ENCODE measurements at regions not wholly inside any gene's neighbourhood (a gene's known extent, or its start where the extent isn't known, plus 50 kb on each side); places are given as distances from the start of the nearest gene placed in this dataset.

DNA sequence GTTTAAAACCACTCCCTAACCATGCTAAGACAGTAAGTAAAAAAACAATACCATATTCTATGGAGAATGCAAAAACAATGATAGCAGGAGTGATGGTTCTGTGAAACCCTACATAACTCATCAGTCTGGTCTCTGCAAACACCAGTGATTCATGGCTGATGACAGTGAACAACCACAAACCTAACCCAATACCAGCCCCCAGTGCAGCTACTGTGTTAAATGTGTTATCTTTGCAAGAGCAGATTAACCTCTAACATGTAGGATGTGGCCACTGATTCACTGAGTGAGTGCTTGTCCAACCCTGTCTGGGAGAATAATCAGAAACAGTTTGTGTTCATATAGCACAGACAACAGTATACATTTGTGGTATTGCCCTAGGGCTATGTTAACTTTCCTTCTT is 100.2 kb upstream of the COG2 start:
- DNase-seq, result no peak
- Histone ChIP-seq H3K4me1 (no peaks in the 10 kb centered on the region), H3K9me3 (no peaks in the 10 kb centered on the region), H3K27ac (no peak overlapping the region), H3K4me3 (no peak overlapping the region), H3K36me3 (no peaks in the 10 kb centered on the region), H3K27me3 (replicated peaks in 1 of 7) (no peaks in the 10 kb centered on the region)
- intact Hi-C loops (cut with DNase I; ENCODE audit: low total_unique reads), result no loop called here
- TF ChIP-seq, protein P1, sequence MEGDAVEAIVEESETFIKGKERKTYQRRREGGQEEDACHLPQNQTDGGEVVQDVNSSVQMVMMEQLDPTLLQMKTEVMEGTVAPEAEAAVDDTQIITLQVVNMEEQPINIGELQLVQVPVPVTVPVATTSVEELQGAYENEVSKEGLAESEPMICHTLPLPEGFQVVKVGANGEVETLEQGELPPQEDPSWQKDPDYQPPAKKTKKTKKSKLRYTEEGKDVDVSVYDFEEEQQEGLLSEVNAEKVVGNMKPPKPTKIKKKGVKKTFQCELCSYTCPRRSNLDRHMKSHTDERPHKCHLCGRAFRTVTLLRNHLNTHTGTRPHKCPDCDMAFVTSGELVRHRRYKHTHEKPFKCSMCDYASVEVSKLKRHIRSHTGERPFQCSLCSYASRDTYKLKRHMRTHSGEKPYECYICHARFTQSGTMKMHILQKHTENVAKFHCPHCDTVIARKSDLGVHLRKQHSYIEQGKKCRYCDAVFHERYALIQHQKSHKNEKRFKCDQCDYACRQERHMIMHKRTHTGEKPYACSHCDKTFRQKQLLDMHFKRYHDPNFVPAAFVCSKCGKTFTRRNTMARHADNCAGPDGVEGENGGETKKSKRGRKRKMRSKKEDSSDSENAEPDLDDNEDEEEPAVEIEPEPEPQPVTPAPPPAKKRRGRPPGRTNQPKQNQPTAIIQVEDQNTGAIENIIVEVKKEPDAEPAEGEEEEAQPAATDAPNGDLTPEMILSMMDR (IDR thresholded peaks at IDR 0.05 in 8 of 11, conservative IDR thresholded peaks at IDR 0.05 in 3 of 11), result no peak
- TF ChIP-seq POLR2A (IDR thresholded peaks at IDR 0.05) (no peak), POLR2AphosphoS5 (IDR thresholded peaks at IDR 0.05) (no peak)

DNA sequence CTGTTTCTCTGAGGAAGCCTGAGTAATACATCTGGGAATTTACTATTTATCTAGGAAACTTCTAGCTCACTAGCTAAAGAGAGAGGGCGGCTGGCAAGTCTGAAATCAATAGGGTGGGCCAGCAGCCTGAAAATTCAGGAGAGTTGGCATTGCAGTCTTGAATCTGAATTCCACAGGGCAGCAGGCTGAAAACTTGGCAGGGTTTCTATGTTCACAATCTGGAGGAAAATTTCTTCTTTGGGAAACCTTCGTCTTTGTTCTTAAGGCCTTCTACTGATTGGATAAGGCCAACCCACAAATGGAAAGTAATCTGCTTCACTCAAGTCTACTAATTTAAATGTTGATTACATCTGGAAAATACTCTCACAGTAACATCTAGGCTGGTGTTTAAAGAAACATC is 101.0 kb upstream of the COG2 start:
- TF ChIP-seq POLR2AphosphoS5 (IDR thresholded peaks at IDR 0.05) (no peak), POLR2A (IDR thresholded peaks at IDR 0.05) (no peak)
- TF ChIP-seq, protein P1 (IDR thresholded peaks at IDR 0.05 in 8 of 11, conservative IDR thresholded peaks at IDR 0.05 in 3 of 11), result no peak

DNA sequence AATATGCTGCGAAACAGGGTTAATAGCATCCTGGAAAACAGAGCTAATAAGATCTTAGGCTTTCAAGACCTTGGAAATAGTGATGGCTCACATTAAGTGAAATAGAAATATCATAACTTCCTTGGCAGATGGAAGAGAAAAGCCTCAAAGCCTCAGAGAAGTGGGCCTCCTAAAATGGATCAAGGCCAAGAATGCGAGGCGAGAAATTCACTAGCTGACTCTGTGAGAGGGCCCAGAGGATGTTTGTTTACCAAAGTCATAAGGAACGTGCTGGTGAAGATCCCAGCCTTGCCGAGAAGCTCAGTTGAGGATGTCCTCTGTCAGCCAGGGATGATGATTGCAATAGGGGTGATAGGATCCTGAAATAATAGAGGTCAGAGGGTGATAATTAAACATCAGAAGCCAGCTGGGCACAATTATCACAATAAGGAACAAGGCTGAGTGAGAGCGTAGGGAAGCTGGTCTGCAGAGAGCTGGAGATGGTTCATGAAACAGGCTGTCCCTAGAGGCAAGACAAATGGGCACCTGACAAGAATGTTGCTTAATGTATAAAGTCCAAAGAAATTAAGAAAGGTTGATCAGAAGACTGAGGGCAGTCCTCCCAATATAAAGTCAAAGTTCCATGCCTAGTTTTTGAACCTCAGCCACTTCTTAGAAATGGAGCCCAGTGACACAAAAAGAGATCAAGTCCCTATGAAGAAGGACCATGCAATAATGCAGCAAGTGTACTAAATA is 101.7 kb upstream of the COG2 start:
- WGBS, 5 donors, result 67 to 80% (median 75%) methylated on average over 6 of the region's 6 CpGs
- Histone ChIP-seq H3K27ac (no peak overlapping the region), H3K4me1 (no peaks in the 10 kb centered on the region), H3K36me3 (no peaks in the 10 kb centered on the region), H3K9me3 (peaks cover 0 to 2% (median 0%) of the 10 kb centered on the region in 8 donors), H3K4me3 (no peak overlapping the region), H3K27me3 (replicated peaks in 1 of 7) (no peaks in the 10 kb centered on the region)
- intact Hi-C loops (cut with DNase I; ENCODE audit: low total_unique reads), result no loop called here
- no peak for DNase-seq
- TF ChIP-seq, protein P1 (IDR thresholded peaks at IDR 0.05 in 8 of 11, conservative IDR thresholded peaks at IDR 0.05 in 3 of 11), result no peak
- no peak for TF ChIP-seq POLR2A (IDR thresholded peaks at IDR 0.05)
- no peak for TF ChIP-seq POLR2AphosphoS5 (IDR thresholded peaks at IDR 0.05)

More for the DNA sequence above, 101.0 kb upstream of the COG2 start:
- Histone ChIP-seq H3K27me3 (replicated peaks in 1 of 7) (no peaks in the 10 kb centered on the region), H3K9me3 (no peaks in the 10 kb centered on the region), H3K36me3 (no peaks in the 10 kb centered on the region), H3K4me1 (no peaks in the 10 kb centered on the region), H3K4me3 (no peak overlapping the region), H3K27ac (no peak overlapping the region)
- WGBS, 5 donors, result 88 to 95% (median 93%) methylated on average over 2 of the region's 2 CpGs
- intact Hi-C loops (cut with DNase I; ENCODE audit: low total_unique reads), result no loop called here
- DNase-seq, result no peak

DNA sequence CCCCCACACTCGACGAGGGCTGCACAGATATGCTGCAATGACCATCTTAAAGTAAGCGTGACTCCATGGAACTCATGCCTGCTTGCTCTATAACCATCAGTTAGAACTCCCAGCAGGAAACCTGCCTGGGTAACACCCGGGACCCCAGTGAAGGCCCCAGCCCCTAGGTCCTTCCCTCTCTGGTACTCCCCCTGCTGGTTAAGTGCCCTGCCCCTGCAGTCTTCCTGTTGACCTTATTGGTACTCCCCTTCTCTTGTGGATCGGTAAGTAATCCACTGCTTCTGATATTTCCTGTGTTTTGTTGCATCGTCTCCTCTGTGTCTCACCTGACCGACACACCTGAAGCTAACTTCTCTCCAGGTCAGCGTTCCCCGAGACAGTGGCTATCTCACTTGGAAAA is 104.8 kb upstream of the COG2 start:
- no peak for DNase-seq
- intact Hi-C loops (cut with DNase I; ENCODE audit: low total_unique reads), result no loop called here
- no peaks in the 10 kb centered on the region for H3K36me3 ChIP-seq
- no peak overlapping the region for H3K4me3 ChIP-seq
- TF ChIP-seq POLR2AphosphoS5 (IDR thresholded peaks at IDR 0.05), result no peak
- peaks cover 0 to 34% (median 21%) of the 10 kb centered on the region in 8 donors for H3K9me3 ChIP-seq
- H3K27me3 ChIP-seq (replicated peaks in 1 of 7), result no peaks in the 10 kb centered on the region
- H3K4me1 ChIP-seq, result no peaks in the 10 kb centered on the region
- H3K27ac ChIP-seq, result no peak overlapping the region
- 61 to 68% (median 65%) methylated on average over 9 of the region's 9 CpGs for WGBS, 5 donors

Measured in spleen (tissue), 11 donors.